Upper lobe of left lung (tissue), 6 donors: ENCODE measurements at regions not wholly inside any gene's neighbourhood (a gene's known extent, or its start where the extent isn't known, plus 50 kb on each side); places are given as distances from the start of the nearest gene placed in this dataset.

Source experiments
- ATAC-seq, 2 donors: fragments of 200-7000 bp; cut with Tn5 transposase; one replicate each; pipeline ENCODE4 v1.9.1; 2022; ENCODE audit warnings: mild to moderate bottlenecking in 2 of 2, moderate library complexity in 2 of 2; ENCODE audit not compliant: low FRiP score in 2 of 2
- DNase-seq, 2 donors: peaks; one replicate each; pipeline ENCODE4 v3.0.0-alpha.2; 2019 to 2020
- H3K27ac ChIP-seq, 4 donors: fragments of 200-600 bp; sonication (generic); one replicate each; pipeline ENCODE4 v1.5.1; 2016 to 2019
- H3K27me3 ChIP-seq, 4 donors: fragments of 200-600 bp; sonication (generic); one replicate each; pipeline ENCODE4 v1.5.1; 2017 to 2019
- H3K36me3 ChIP-seq, 4 donors: fragments of 200-600 bp; sonication (generic); one replicate each; pipeline ENCODE4 v1.5.1; 2016 to 2019
- H3K4me1 ChIP-seq, 4 donors: fragments of 200-600 bp; sonication (generic); one replicate each; pipeline ENCODE4 v1.5.1; 2018 to 2019
- H3K4me3 ChIP-seq, 4 donors: fragments of 200-600 bp; sonication (generic); one replicate each; pipeline ENCODE4 v1.5.1; 2017 to 2019; ENCODE audit warnings: mild to moderate bottlenecking in 2 of 4, moderate library complexity in 1 of 4
- H3K9me3 ChIP-seq, 4 donors: fragments of 200-600 bp; sonication (generic); one replicate each; pipeline ENCODE4 v1.5.1; 2018 to 2019
- EP300 ChIP-seq, 4 donors: sonication (generic); formaldehyde crosslinking; IDR thresholded peaks; one replicate each; pipeline ENCODE4 v1.5.1; 2017; ENCODE audit warnings: antibody characterized with exemption in 4 of 4, control low read depth in 2 of 4
- POLR2A ChIP-seq, 4 donors: fragments of 450-650 bp; IDR thresholded peaks; one replicate each; pipeline ENCODE4 v1.5.1; 2016 to 2017; ENCODE audit warnings: antibody characterized with exemption in 4 of 4, mild to moderate bottlenecking in 2 of 4
- POLR2AphosphoS5 ChIP-seq, 2 donors: sonication (generic); formaldehyde crosslinking; IDR thresholded peaks; one replicate each; pipeline ENCODE4 v1.5.1; 2017; ENCODE audit warnings: antibody characterized with exemption in 2 of 2
- WGBS, 2 donors: methylation state at CpG; one replicate each; pipeline ENCODE4 v1.1.5; 2017 to 2018; 5-methylcytosine and 5-hydroxymethylcytosine counted together
- TF ChIP-seq, protein P1 (sequence below), 6 experiments: fragments of 450-650 bp in 4 of 6; fragments of 200-600 bp in 2 of 6; sonication (generic) in 2 of 6; IDR thresholded peaks; one replicate each; pipeline ENCODE4 v1.5.1; 2016 to 2019; ENCODE audit warnings: antibody characterized with exemption in 6 of 6
- donor health status: DM: no; HTN: no; CAD: no; lungs with moderate emphysema.
- donor health status: DM: no; HTN: yes; CAD: no; lungs with severe emphysema.

DNA sequence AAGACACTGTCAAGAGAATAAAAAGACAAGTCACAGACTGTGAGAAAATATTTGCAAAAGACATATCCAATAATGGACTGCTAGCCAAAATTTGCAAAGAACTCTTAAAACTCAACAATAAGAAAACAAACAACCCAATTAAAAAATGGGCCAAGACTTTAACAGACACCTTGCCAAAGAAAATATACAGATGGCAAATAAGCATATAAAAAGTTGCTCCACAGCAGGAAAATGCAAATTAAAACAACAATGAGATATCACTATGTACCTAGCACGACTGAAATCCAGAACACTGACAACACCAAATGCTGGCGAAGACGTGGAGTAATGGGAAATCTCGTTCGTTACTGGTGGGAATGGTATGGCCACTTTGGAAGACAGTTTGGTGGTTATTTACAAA is 228.9 kb downstream of the TTC8 start:
- no peak for ATAC-seq
- TF ChIP-seq POLR2A (IDR thresholded peaks at IDR 0.05) (no peak), EP300 (IDR thresholded peaks at IDR 0.05) (no peak), POLR2AphosphoS5 (IDR thresholded peaks at IDR 0.05) (no peak)
- TF ChIP-seq, protein P1, sequence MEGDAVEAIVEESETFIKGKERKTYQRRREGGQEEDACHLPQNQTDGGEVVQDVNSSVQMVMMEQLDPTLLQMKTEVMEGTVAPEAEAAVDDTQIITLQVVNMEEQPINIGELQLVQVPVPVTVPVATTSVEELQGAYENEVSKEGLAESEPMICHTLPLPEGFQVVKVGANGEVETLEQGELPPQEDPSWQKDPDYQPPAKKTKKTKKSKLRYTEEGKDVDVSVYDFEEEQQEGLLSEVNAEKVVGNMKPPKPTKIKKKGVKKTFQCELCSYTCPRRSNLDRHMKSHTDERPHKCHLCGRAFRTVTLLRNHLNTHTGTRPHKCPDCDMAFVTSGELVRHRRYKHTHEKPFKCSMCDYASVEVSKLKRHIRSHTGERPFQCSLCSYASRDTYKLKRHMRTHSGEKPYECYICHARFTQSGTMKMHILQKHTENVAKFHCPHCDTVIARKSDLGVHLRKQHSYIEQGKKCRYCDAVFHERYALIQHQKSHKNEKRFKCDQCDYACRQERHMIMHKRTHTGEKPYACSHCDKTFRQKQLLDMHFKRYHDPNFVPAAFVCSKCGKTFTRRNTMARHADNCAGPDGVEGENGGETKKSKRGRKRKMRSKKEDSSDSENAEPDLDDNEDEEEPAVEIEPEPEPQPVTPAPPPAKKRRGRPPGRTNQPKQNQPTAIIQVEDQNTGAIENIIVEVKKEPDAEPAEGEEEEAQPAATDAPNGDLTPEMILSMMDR (IDR thresholded peaks at IDR 0.05): no peak
- Histone ChIP-seq H3K4me1 (no peaks in the 10 kb centered on the region), H3K27me3 (no peaks in the 10 kb centered on the region), H3K9me3 (no peaks in the 10 kb centered on the region), H3K4me3 (no peak overlapping the region), H3K36me3 (no peaks in the 10 kb centered on the region), H3K27ac (no peak overlapping the region)
- 88 to 94% methylated on average over 5 of the region's 5 CpGs for WGBS, 2 donors
- no peak for DNase-seq

DNA sequence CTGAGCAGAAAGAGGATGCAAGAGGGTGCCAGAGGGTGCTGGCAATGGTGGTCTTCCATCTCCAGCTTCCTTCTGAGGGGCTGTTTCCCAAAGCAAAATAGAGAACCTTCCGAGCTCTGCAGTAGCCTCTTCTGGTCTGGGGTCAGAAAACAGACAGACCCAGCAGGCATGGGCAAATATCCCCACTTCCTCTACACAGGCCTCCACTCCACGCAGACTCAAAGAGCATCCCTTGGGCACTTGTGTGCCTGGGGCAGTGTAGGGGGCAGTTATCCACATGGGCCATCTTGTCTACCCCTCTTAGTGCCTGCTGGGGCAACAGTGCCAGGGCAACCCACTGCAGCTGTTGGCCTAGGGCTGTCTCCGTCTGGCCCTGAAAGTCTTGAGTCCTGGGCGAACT is 231.9 kb downstream of the TTC8 start:
- 93 to 98% methylated on average over 4 of the region's 4 CpGs for WGBS, 2 donors
- no peak overlapping the region for H3K27ac ChIP-seq
- no peaks in the 10 kb centered on the region for H3K4me1 ChIP-seq
- ATAC-seq (no peak), DNase-seq (no peak)
- no peak overlapping the region for H3K4me3 ChIP-seq
- no peaks in the 10 kb centered on the region for H3K36me3 ChIP-seq
- H3K9me3 ChIP-seq: no peaks in the 10 kb centered on the region
- TF ChIP-seq POLR2A (IDR thresholded peaks at IDR 0.05) (no peak), EP300 (IDR thresholded peaks at IDR 0.05) (no peak), POLR2AphosphoS5 (IDR thresholded peaks at IDR 0.05) (no peak)
- TF ChIP-seq, protein P1 (IDR thresholded peaks at IDR 0.05): no peak
- H3K27me3 ChIP-seq: no peaks in the 10 kb centered on the region

DNA sequence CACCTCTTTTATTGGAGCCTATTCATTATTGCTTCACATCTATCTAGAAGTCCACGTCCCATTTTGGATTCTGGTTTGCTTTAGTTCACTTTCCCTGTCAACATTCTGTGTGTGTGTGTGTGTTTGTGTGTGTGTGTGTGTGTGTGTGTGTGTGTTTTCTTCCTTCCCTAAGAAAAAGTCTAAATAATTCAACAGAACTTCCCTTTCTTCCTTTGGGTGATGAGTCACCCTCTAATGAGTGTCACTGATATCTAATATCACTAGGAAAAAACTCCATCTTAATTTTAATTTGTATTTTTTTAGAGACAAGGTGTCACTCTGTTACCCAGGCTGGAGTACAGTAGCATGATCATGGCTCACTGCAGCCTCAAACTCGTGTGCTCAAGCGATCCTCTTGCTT is 234.2 kb downstream of the TTC8 start:
- Histone ChIP-seq H3K9me3 (no peaks in the 10 kb centered on the region), H3K4me3 (no peak overlapping the region), H3K27ac (no peak overlapping the region), H3K4me1 (no peaks in the 10 kb centered on the region), H3K27me3 (no peaks in the 10 kb centered on the region), H3K36me3 (no peaks in the 10 kb centered on the region)
- 82 to 83% methylated on average over 3 of the region's 3 CpGs for WGBS, 2 donors
- DNase-seq (no peak), ATAC-seq (no peak)
- TF ChIP-seq POLR2AphosphoS5 (IDR thresholded peaks at IDR 0.05) (no peak), EP300 (IDR thresholded peaks at IDR 0.05) (no peak)

DNA sequence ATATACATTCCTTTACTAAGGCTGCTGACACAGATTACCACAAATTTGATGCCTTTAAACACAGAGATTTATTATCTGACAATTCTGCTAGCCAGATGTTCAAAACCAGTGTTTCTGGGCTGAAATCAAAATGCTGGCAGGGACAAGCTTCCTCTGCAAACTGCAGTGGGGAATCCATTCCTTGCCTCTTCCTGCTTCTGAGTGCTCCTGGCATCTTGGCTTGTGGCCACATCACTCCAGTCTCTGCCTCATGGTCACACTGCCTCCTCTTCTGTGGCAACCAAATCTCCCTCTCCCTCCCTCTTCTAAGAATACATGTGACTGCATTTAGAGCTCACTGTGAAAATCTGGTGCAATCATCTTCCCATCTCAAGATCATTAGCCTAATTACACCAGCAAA is 235.7 kb downstream of the TTC8 start:
- TF ChIP-seq, protein P1 (IDR thresholded peaks at IDR 0.05): no peak
- TF ChIP-seq POLR2AphosphoS5 (IDR thresholded peaks at IDR 0.05) (no peak), EP300 (IDR thresholded peaks at IDR 0.05) (no peak), POLR2A (IDR thresholded peaks at IDR 0.05) (no peak)
- Histone ChIP-seq H3K4me1 (no peaks in the 10 kb centered on the region), H3K27ac (no peak overlapping the region), H3K27me3 (no peaks in the 10 kb centered on the region), H3K9me3 (no peaks in the 10 kb centered on the region), H3K36me3 (no peaks in the 10 kb centered on the region), H3K4me3 (no peak overlapping the region)
- DNase-seq (no peak), ATAC-seq (no peak)

DNA sequence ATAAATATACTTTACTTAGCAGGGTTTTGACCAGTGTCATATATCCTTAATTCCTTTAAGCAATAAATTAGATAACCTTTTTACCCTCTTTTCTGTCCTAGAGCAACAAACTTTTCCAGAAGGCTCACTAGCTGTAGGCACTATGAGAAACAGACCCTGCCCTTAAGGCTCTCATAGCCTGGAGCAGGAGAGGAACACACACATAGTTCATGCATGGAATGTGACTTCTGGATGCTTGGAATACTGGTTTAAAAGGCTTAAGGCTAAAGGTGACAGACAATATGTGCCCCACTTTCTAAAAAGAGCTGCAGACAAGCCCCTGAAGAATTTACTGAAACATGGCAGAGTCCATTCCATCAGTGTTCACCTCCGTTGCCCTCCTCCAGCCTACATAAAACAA is 237.2 kb downstream of the TTC8 start:
- Histone ChIP-seq H3K36me3 (no peaks in the 10 kb centered on the region), H3K27ac (no peak overlapping the region), H3K4me3 (no peak overlapping the region), H3K4me1 (no peaks in the 10 kb centered on the region), H3K9me3 (no peaks in the 10 kb centered on the region), H3K27me3 (no peaks in the 10 kb centered on the region)
- DNase-seq (no peak), ATAC-seq (no peak)
- TF ChIP-seq, protein P1 (IDR thresholded peaks at IDR 0.05): no peak
- TF ChIP-seq POLR2A (IDR thresholded peaks at IDR 0.05): no peak
- no peak for TF ChIP-seq EP300 (IDR thresholded peaks at IDR 0.05)
- no peak for TF ChIP-seq POLR2AphosphoS5 (IDR thresholded peaks at IDR 0.05)
- 80 to 100% methylated on average over 1 of the region's 1 CpG for WGBS, 2 donors
